ENCODE measurements at regions not wholly inside any gene's neighbourhood (a gene's known extent, or its start where the extent isn't known, plus 50 kb on each side); places are given as distances from the start of the nearest gene placed in this dataset.

GRCh38 chr6:119447921-119448320 is 98.4 kb upstream of the MAN1A1 start:
- in situ Hi-C loops (cut with MboI): no loop called here

GRCh38 chr6:119446609-119447008 is 97.0 kb upstream of the MAN1A1 start:
- Histone ChIP-seq H3K9ac (no peak overlapping the region), H3K4me2 (ENCODE audit: unreplicated experiment) (peak overlapping the region; percentile 46)

More at GRCh38 chr6:119447921-119448320, 98.4 kb upstream of the MAN1A1 start:
- DNase-seq: no peak
- no peaks in the 10 kb centered on the region for H3K27me3 ChIP-seq (replicated peaks; ENCODE audit: insufficient read depth)
- H3K4me1 ChIP-seq (ENCODE audit: insufficient read depth): peaks cover 26% of the 10 kb centered on the region
- no peak overlapping the region for H3K4me2 ChIP-seq (ENCODE audit: unreplicated experiment)
- H3K9ac ChIP-seq: no peak overlapping the region
- H3F3A ChIP-seq (ENCODE audit: insufficient read depth): peaks cover 10% of the 10 kb centered on the region
- no peak for TF ChIP-seq EZH2 (IDR thresholded peaks at IDR 0.05; ENCODE audit: insufficient read depth, poor library complexity, severe bottlenecking)
- TF ChIP-seq EZH2phosphoT487 (IDR thresholded peaks at IDR 0.05; ENCODE audit: insufficient read depth, low read depth): no peak
- H2AFZ ChIP-seq: no peak overlapping the region
- WGBS, 2 experiments (ENCODE audit: low coverage in 1 of 2, low lambda C conversion rate in 2 of 2, missing lambda C conversion rate in 2 of 2): 97 to 99% methylated on average over 3 of the region's 3 CpGs
- no peak overlapping the region for H3K27ac ChIP-seq
- H4K20me1 ChIP-seq (ENCODE audit: insufficient read depth): no peaks in the 10 kb centered on the region
- H3K9me2 ChIP-seq (ENCODE audit: insufficient read depth): no peaks in the 10 kb centered on the region
- no peaks in the 10 kb centered on the region for H3K79me2 ChIP-seq (ENCODE audit: insufficient read depth)
- H3K36me3 ChIP-seq (ENCODE audit: low read depth): no peaks in the 10 kb centered on the region
- no peaks in the 10 kb centered on the region for H3K9me3 ChIP-seq (ENCODE audit: low read depth)
- no peak overlapping the region for H3K4me3 ChIP-seq

GRCh38 chr6:119446115-119446554 is 96.6 kb upstream of the MAN1A1 start:
- 0 out of 2 replicates have a peak overlapping the region, but pooled peaks have one; percentile 21 for H3K4me3 ChIP-seq
- peak overlapping the region; percentile 46 for H3K4me2 ChIP-seq (ENCODE audit: unreplicated experiment)
- H3K79me2 ChIP-seq (ENCODE audit: insufficient read depth): no peaks in the 10 kb centered on the region
- TF ChIP-seq EZH2phosphoT487 (IDR thresholded peaks at IDR 0.05; ENCODE audit: insufficient read depth, low read depth) (no peak), EZH2 (IDR thresholded peaks at IDR 0.05; ENCODE audit: insufficient read depth, poor library complexity, severe bottlenecking) (no peak)
- peak; percentile 64 for DNase-seq
- no peaks in the 10 kb centered on the region for H3K9me2 ChIP-seq (ENCODE audit: insufficient read depth)
- H3K9ac ChIP-seq: no peak overlapping the region
- H3K36me3 ChIP-seq (ENCODE audit: low read depth): no peaks in the 10 kb centered on the region
- no peaks in the 10 kb centered on the region for H3K9me3 ChIP-seq (ENCODE audit: low read depth)
- H4K20me1 ChIP-seq (ENCODE audit: insufficient read depth): no peaks in the 10 kb centered on the region
- peak overlapping the region; percentile 68 for H2AFZ ChIP-seq
- WGBS, 2 experiments (ENCODE audit: low coverage in 1 of 2, low lambda C conversion rate in 2 of 2, missing lambda C conversion rate in 2 of 2): 28 to 75% methylated on average over 1 of the region's 1 CpG
- H3K27me3 ChIP-seq (replicated peaks; ENCODE audit: insufficient read depth): no peaks in the 10 kb centered on the region
- H3K4me1 ChIP-seq (ENCODE audit: insufficient read depth): peaks cover 26% of the 10 kb centered on the region
- H3F3A ChIP-seq (ENCODE audit: insufficient read depth): peaks cover 10% of the 10 kb centered on the region
- in situ Hi-C loops (cut with MboI): no loop called here
- H3K27ac ChIP-seq: peak overlapping the region; percentile 53

More at GRCh38 chr6:119446609-119447008, 97.0 kb upstream of the MAN1A1 start:
- Histone ChIP-seq H3K4me1 (ENCODE audit: insufficient read depth) (peaks cover 26% of the 10 kb centered on the region), H3K4me3 (peak overlapping the region; percentile 21; the same call in 1 of the 2 replicates), H3K36me3 (ENCODE audit: low read depth) (no peaks in the 10 kb centered on the region), H3K79me2 (ENCODE audit: insufficient read depth) (no peaks in the 10 kb centered on the region), H3F3A (ENCODE audit: insufficient read depth) (peaks cover 10% of the 10 kb centered on the region), H3K9me3 (ENCODE audit: low read depth) (no peaks in the 10 kb centered on the region), H2AFZ (peak overlapping the region; percentile 68), H4K20me1 (ENCODE audit: insufficient read depth) (no peaks in the 10 kb centered on the region), H3K27me3 (replicated peaks; ENCODE audit: insufficient read depth) (no peaks in the 10 kb centered on the region), H3K9me2 (ENCODE audit: insufficient read depth) (no peaks in the 10 kb centered on the region), H3K27ac (peak overlapping the region; percentile 53)
- in situ Hi-C loops (cut with MboI): no loop called here
- DNase-seq: peak; percentile 51
- WGBS, 2 experiments (ENCODE audit: low coverage in 1 of 2, low lambda C conversion rate in 2 of 2, missing lambda C conversion rate in 2 of 2): 82 to 87% methylated on average over 2 of the region's 2 CpGs
- TF ChIP-seq EZH2 (IDR thresholded peaks at IDR 0.05; ENCODE audit: insufficient read depth, poor library complexity, severe bottlenecking) (no peak), EZH2phosphoT487 (IDR thresholded peaks at IDR 0.05; ENCODE audit: insufficient read depth, low read depth) (no peak)

- no peak overlapping the region for H3K27ac ChIP-seq
- H3K9ac ChIP-seq: no peak overlapping the region
These were observed 96.1 kb upstream of the MAN1A1 start for GRCh38 chr6:119445666-119446065.

More at GRCh38 chr6:119445666-119446065, 96.1 kb upstream of the MAN1A1 start:
- Histone ChIP-seq H3K27me3 (replicated peaks; ENCODE audit: insufficient read depth) (no peaks in the 10 kb centered on the region), H3K9me3 (ENCODE audit: low read depth) (no peaks in the 10 kb centered on the region), H3K9me2 (ENCODE audit: insufficient read depth) (no peaks in the 10 kb centered on the region), H3K4me2 (ENCODE audit: unreplicated experiment) (peak overlapping the region; percentile 46), H3K4me1 (ENCODE audit: insufficient read depth) (peaks cover 26% of the 10 kb centered on the region), H3K79me2 (ENCODE audit: insufficient read depth) (no peaks in the 10 kb centered on the region), H2AFZ (0 out of 2 replicates have a peak overlapping the region, but pooled peaks have one; percentile 68), H3F3A (ENCODE audit: insufficient read depth) (peaks cover 10% of the 10 kb centered on the region), H4K20me1 (ENCODE audit: insufficient read depth) (no peaks in the 10 kb centered on the region), H3K36me3 (ENCODE audit: low read depth) (no peaks in the 10 kb centered on the region), H3K4me3 (no peak overlapping the region)
- no peak for DNase-seq
- 97 to 100% methylated on average over 4 of the region's 4 CpGs for WGBS, 2 experiments (ENCODE audit: low coverage in 1 of 2, low lambda C conversion rate in 2 of 2, missing lambda C conversion rate in 2 of 2)
- TF ChIP-seq EZH2phosphoT487 (IDR thresholded peaks at IDR 0.05; ENCODE audit: insufficient read depth, low read depth): no peak
- TF ChIP-seq EZH2 (IDR thresholded peaks at IDR 0.05; ENCODE audit: insufficient read depth, poor library complexity, severe bottlenecking): no peak
- in situ Hi-C loops (cut with MboI): no loop called here
